Upper lobe of left lung (tissue), 4 donors: ENCODE measurements at regions not wholly inside any gene's neighbourhood (a gene's known extent, or its start where the extent isn't known, plus 50 kb on each side); places are given as distances from the start of the nearest gene placed in this dataset.

Experiments
- CTCF ChIP-seq, 6 experiments: fragments of 450-650 bp in 4 of 6; fragments of 200-600 bp in 2 of 6; sonication (generic) in 2 of 6; IDR thresholded peaks; one replicate each; pipeline ENCODE4 v1.5.1; 2016 to 2019; ENCODE audit warnings: antibody characterized with exemption in 6 of 6
- EP300 ChIP-seq, 4 donors: sonication (generic); formaldehyde crosslinking; IDR thresholded peaks; one replicate each; pipeline ENCODE4 v1.5.1; 2017; ENCODE audit warnings: antibody characterized with exemption in 4 of 4, control low read depth in 2 of 4
- POLR2A ChIP-seq, 4 donors: fragments of 450-650 bp; IDR thresholded peaks; one replicate each; pipeline ENCODE4 v1.5.1; 2016 to 2017; ENCODE audit warnings: antibody characterized with exemption in 4 of 4, mild to moderate bottlenecking in 2 of 4
- POLR2AphosphoS5 ChIP-seq, 2 donors: sonication (generic); formaldehyde crosslinking; IDR thresholded peaks; one replicate each; pipeline ENCODE4 v1.5.1; 2017; ENCODE audit warnings: antibody characterized with exemption in 2 of 2

GRCh38 chr10:59006511-59007306 is 169.7 kb upstream of the PHYHIPL start:
- TF ChIP-seq CTCF (IDR thresholded peaks at IDR 0.05) (no peak), POLR2AphosphoS5 (IDR thresholded peaks at IDR 0.05) (no peak), POLR2A (IDR thresholded peaks at IDR 0.05) (no peak), EP300 (IDR thresholded peaks at IDR 0.05) (no peak)
